CD14-positive monocyte (primary cell): ENCODE measurements at regions not wholly inside any gene's neighbourhood (a gene's known extent, or its start where the extent isn't known, plus 50 kb on each side); places are given as distances from the start of the nearest gene placed in this dataset.

Experiments used
- DNase-seq, 3 donors: peaks; one replicate each; pipeline ENCODE4 v3.0.0-alpha.2; 2011 to 2022
- H2AFZ ChIP-seq: 2 replicates; pipeline ENCODE4 v1.6.0; 2012; ENCODE audit warnings: mild to moderate bottlenecking, low read depth, low read length, inconsistent platforms; ENCODE audit not compliant: insufficient read depth, poor library complexity, severe bottlenecking
- H3K27ac ChIP-seq, 2 donors: 1 replicate in 1 of 2; 2 replicates in 1 of 2; pipeline ENCODE4 v1.5.1; 2012 to 2013; ENCODE audit warnings: low read length in 2 of 2, control low read depth in 1 of 2, inconsistent platforms in 1 of 2, low read depth in 1 of 2, mild to moderate bottlenecking in 1 of 2
- H3K27me3 ChIP-seq, 2 donors: one replicate each; pipeline versions ENCODE4 v1.6.0 to v1.6.1; 2011 to 2013; ENCODE audit warnings: low read length in 2 of 2; ENCODE audit not compliant: control insufficient read depth in 2 of 2, insufficient read depth in 2 of 2
- H3K36me3 ChIP-seq, 2 donors: replicated peaks in 1 of 2; 1 replicate in 1 of 2; 2 replicates in 1 of 2; pipeline versions ENCODE4 v1.5.1 to v1.6.1; 2012 to 2013; ENCODE audit warnings: low read length in 2 of 2, control low read depth in 1 of 2, inconsistent platforms in 1 of 2, mild to moderate bottlenecking in 1 of 2; ENCODE audit not compliant: insufficient read depth in 2 of 2, control insufficient read depth in 1 of 2
- H3K4me1 ChIP-seq, 2 donors: 1 replicate in 1 of 2; 2 replicates in 1 of 2; pipeline versions ENCODE4 v1.5.1 to v1.6.1; 2012 to 2013; ENCODE audit warnings: low read length in 2 of 2, control low read depth in 1 of 2, inconsistent platforms in 1 of 2, mild to moderate bottlenecking in 1 of 2, moderate library complexity in 1 of 2; ENCODE audit not compliant: insufficient read depth in 2 of 2, control insufficient read depth in 1 of 2
- H3K4me2 ChIP-seq: replicated peaks from 2 replicates; pipeline ENCODE3; 2012; ENCODE audit warnings: low read length, moderate library complexity, mild to moderate bottlenecking; ENCODE audit not compliant: poor library complexity, severe bottlenecking; ENCODE audit errors: extremely low read depth
- H3K4me3 ChIP-seq, 3 experiments: fragments of 200-600 bp in 1 of 3; sonication (generic) in 1 of 3; replicated peaks in 1 of 3; 1 replicate in 2 of 3; 2 replicates in 1 of 3; pipeline ENCODE4 v1.5.1; 2011 to 2013; ENCODE audit warnings: low read length in 3 of 3, mild to moderate bottlenecking in 3 of 3, control low read depth in 2 of 3, low read depth in 2 of 3, inconsistent platforms in 1 of 3, moderate library complexity in 1 of 3
- H3K79me2 ChIP-seq: 2 replicates; pipeline ENCODE4 v1.6.0; 2012; ENCODE audit warnings: mild to moderate bottlenecking, control low read depth, inconsistent platforms, low read length, moderate library complexity; ENCODE audit not compliant: insufficient read depth
- H3K9ac ChIP-seq: 2 replicates; pipeline ENCODE4 v1.6.0; 2017; ENCODE audit warnings: low read length, mild to moderate bottlenecking; ENCODE audit not compliant: insufficient read depth, poor library complexity, severe bottlenecking
- H3K9me3 ChIP-seq, 2 donors: replicated peaks in 1 of 2; 1 replicate in 1 of 2; 2 replicates in 1 of 2; pipeline versions ENCODE4 v1.5.1 to v1.6.1; 2012 to 2013; ENCODE audit warnings: low read length in 2 of 2, control low read depth in 1 of 2; ENCODE audit not compliant: control insufficient read depth in 1 of 2, insufficient read depth in 1 of 2
- H4K20me1 ChIP-seq: 2 replicates; pipeline ENCODE4 v1.6.0; 2012; ENCODE audit warnings: mild to moderate bottlenecking, low read length, control low read depth, moderate library complexity; ENCODE audit not compliant: insufficient read depth
- H3K27ac Mint-ChIP-seq, 7 donors: one replicate each; pipeline ENCODE4 v1.8.0; 2020; ENCODE audit warnings: mild to moderate bottlenecking in 7 of 7, mixed read lengths in 7 of 7, moderate library complexity in 6 of 7, inconsistent platforms in 2 of 7
- H3K27me3 Mint-ChIP-seq, 3 donors: one replicate each; pipeline ENCODE4 v1.8.0; 2021 to 2022; ENCODE audit warnings: low read depth in 3 of 3, mild to moderate bottlenecking in 3 of 3, mixed read lengths in 3 of 3, moderate library complexity in 3 of 3, inconsistent platforms in 1 of 3
- H3K36me3 Mint-ChIP-seq, 2 donors: one replicate each; pipeline ENCODE4 v1.8.0; 2020; ENCODE audit warnings: mixed read lengths in 2 of 2, inconsistent platforms in 1 of 2, mild to moderate bottlenecking in 1 of 2
- H3K4me1 Mint-ChIP-seq: one replicate; pipeline ENCODE4 v1.8.0; 2020; ENCODE audit warnings: mild to moderate bottlenecking, mixed read lengths
- H3K4me3 Mint-ChIP-seq, 2 donors: one replicate each; pipeline ENCODE4 v1.8.0; 2020; ENCODE audit warnings: mild to moderate bottlenecking in 2 of 2, mixed read lengths in 2 of 2, moderate library complexity in 1 of 2
- H3K9me3 Mint-ChIP-seq, 7 donors: one replicate each; pipeline ENCODE4 v1.8.0; 2020 to 2022; ENCODE audit warnings: mixed read lengths in 7 of 7, mild to moderate bottlenecking in 6 of 7, moderate library complexity in 6 of 7, inconsistent platforms in 2 of 7
- CTCF ChIP-seq: fragments of 200-600 bp; IDR thresholded peaks from one replicate; pipeline ENCODE4 v1.8.0; 2022; ENCODE audit warnings: antibody characterized with exemption, mild to moderate bottlenecking
- WGBS: methylation state at CpG from one replicate; pipeline ENCODE4 v1.1.5; 2013; ENCODE audit warnings: missing lambda C conversion rate; ENCODE audit not compliant: insufficient coverage; 5-methylcytosine and 5-hydroxymethylcytosine counted together
- intact Hi-C, 2 donors: fragments of 100-400 bp; cut with micrococcal nuclease; formaldehyde crosslinking; loops; one replicate each; pipeline versions ENCODE4 v1.15.0 to v1.15.1; 2023

- Mint-ChIP-seq H3K9me3 (peaks cover 0 to 12% (median 0%) of the 10 kb centered on the region in 7 donors), H3K4me3 (no peak overlapping the region), H3K36me3 (no peaks in the 10 kb centered on the region), H3K27me3 (peaks cover 0 to 1% (median 1%) of the 10 kb centered on the region in 3 donors), H3K4me1 (no peaks in the 10 kb centered on the region), H3K27ac (peak overlapping the region in 1 of 7 donors; percentile 54)
- H3K4me1 ChIP-seq: no peaks in the 10 kb centered on the region
- H2AFZ ChIP-seq: no peak overlapping the region
- 70% methylated on average over 1 of the region's 4 CpGs for WGBS
- H3K9me3 ChIP-seq: no peaks in the 10 kb centered on the region
- H3K79me2 ChIP-seq: no peaks in the 10 kb centered on the region
- TF ChIP-seq CTCF: no peak
- DNase-seq: no peak
- no peaks in the 10 kb centered on the region for H3K27me3 ChIP-seq
- H3K4me3 ChIP-seq: no peak overlapping the region
- H4K20me1 ChIP-seq: no peaks in the 10 kb centered on the region
- H3K36me3 ChIP-seq: no peaks in the 10 kb centered on the region
- intact Hi-C loops: no loop called here
- H3K27ac ChIP-seq: no peak overlapping the region
- H3K4me2 ChIP-seq: no peak overlapping the region
- no peak overlapping the region for H3K9ac ChIP-seq
Observed at GRCh38 chr9:22913518-22913917, 466.9 kb downstream of the DMRTA1 start.

- H3K36me3 Mint-ChIP-seq: no peaks in the 10 kb centered on the region
- TF ChIP-seq CTCF: no peak
- H3K4me3 Mint-ChIP-seq: no peak overlapping the region
- H4K20me1 ChIP-seq: no peaks in the 10 kb centered on the region
- no peak for DNase-seq
- no peak overlapping the region for H2AFZ ChIP-seq
- no CpG with 5 or more reads among the region's 2 CpGs for WGBS
- intact Hi-C loops: no loop called here
- no peaks in the 10 kb centered on the region for H3K27me3 ChIP-seq
- H3K27ac ChIP-seq: no peak overlapping the region
- H3K36me3 ChIP-seq: no peaks in the 10 kb centered on the region
- H3K4me1 ChIP-seq: no peaks in the 10 kb centered on the region
- H3K9me3 ChIP-seq: no peaks in the 10 kb centered on the region
- H3K4me2 ChIP-seq: no peak overlapping the region
- peaks cover 0 to 5% (median 0%) of the 10 kb centered on the region in 7 donors for H3K9me3 Mint-ChIP-seq
- no peak overlapping the region for H3K27ac Mint-ChIP-seq
- no peak overlapping the region for H3K4me3 ChIP-seq
- peaks cover 0 to 1% (median 0%) of the 10 kb centered on the region in 3 donors for H3K27me3 Mint-ChIP-seq
- H3K79me2 ChIP-seq: no peaks in the 10 kb centered on the region
- H3K9ac ChIP-seq: no peak overlapping the region
- H3K4me1 Mint-ChIP-seq: no peaks in the 10 kb centered on the region
Observed at GRCh38 chr9:22916148-22916547, 469.5 kb downstream of the DMRTA1 start.
